ENCODE measurements at regions not wholly inside any gene's neighbourhood (a gene's known extent, or its start where the extent isn't known, plus 50 kb on each side); places are given as distances from the start of the nearest gene placed in this dataset.

- intact Hi-C loops (cut with micrococcal nuclease): no loop called here
- no peaks in the 10 kb centered on the region for H3K27me3 Mint-ChIP-seq (ENCODE audit: low read depth in 3 of 3)
- Histone ChIP-seq H3K27me3 (ENCODE audit: control insufficient read depth in 2 of 2, insufficient read depth in 2 of 2, low read length in 2 of 2) (no peaks in the 10 kb centered on the region), H3K4me3 (replicated peaks in 1 of 3; ENCODE audit: low read depth in 2 of 3, low read length in 3 of 3) (no peak overlapping the region), H3K9me3 (replicated peaks in 1 of 2; ENCODE audit: control insufficient read depth in 1 of 2, insufficient read depth in 1 of 2, low read length in 2 of 2) (peaks cover 0 to 10% of the 10 kb centered on the region in 2 donors), H3K9ac (ENCODE audit: insufficient read depth, low read length, poor library complexity, severe bottlenecking) (no peak overlapping the region), H4K20me1 (ENCODE audit: insufficient read depth, low read length) (no peaks in the 10 kb centered on the region), H3K4me2 (replicated peaks; ENCODE audit: extremely low read depth, low read length, poor library complexity, severe bottlenecking) (no peak overlapping the region), H3K4me1 (ENCODE audit: control insufficient read depth in 1 of 2, insufficient read depth in 2 of 2, low read length in 2 of 2) (no peaks in the 10 kb centered on the region), H3K36me3 (replicated peaks in 1 of 2; ENCODE audit: control insufficient read depth in 1 of 2, insufficient read depth in 2 of 2, low read length in 2 of 2) (no peaks in the 10 kb centered on the region), H3K79me2 (ENCODE audit: insufficient read depth, low read length) (no peaks in the 10 kb centered on the region), H3K27ac (ENCODE audit: low read depth in 1 of 2, low read length in 2 of 2) (no peak overlapping the region), H2AFZ (ENCODE audit: insufficient read depth, low read depth, low read length, poor library complexity, severe bottlenecking) (no peak overlapping the region)
- no peak for TF ChIP-seq CTCF (IDR thresholded peaks at IDR 0.05)
- no peak overlapping the region for H3K4me3 Mint-ChIP-seq
- no peak for DNase-seq
- WGBS (ENCODE audit: insufficient coverage): no CpG with 5 or more reads among the region's 1 CpG
- no peak overlapping the region for H3K27ac Mint-ChIP-seq
- no peaks in the 10 kb centered on the region for H3K4me1 Mint-ChIP-seq
- no peaks in the 10 kb centered on the region for H3K36me3 Mint-ChIP-seq
- H3K9me3 Mint-ChIP-seq: peaks cover 0 to 12% (median 3%) of the 10 kb centered on the region in 7 donors
Measured at GRCh38 chr4:180695851-180696250, 1547.4 kb upstream of the TENM3 start.

GRCh38 chr4:180696460-180697092 is 1546.6 kb upstream of the TENM3 start:
- no peak overlapping the region for H3K4me2 ChIP-seq (replicated peaks; ENCODE audit: extremely low read depth, low read length, poor library complexity, severe bottlenecking)
- WGBS (ENCODE audit: insufficient coverage): no CpG with 5 or more reads among the region's 3 CpGs
- peaks cover 0 to 12% (median 3%) of the 10 kb centered on the region in 7 donors for H3K9me3 Mint-ChIP-seq
- peaks cover 0 to 13% of the 10 kb centered on the region in 2 donors for H3K9me3 ChIP-seq (replicated peaks in 1 of 2; ENCODE audit: control insufficient read depth in 1 of 2, insufficient read depth in 1 of 2, low read length in 2 of 2)
- H3K4me1 ChIP-seq (ENCODE audit: control insufficient read depth in 1 of 2, insufficient read depth in 2 of 2, low read length in 2 of 2): no peaks in the 10 kb centered on the region
- DNase-seq: no peak
- no peak overlapping the region for H3K4me3 ChIP-seq (replicated peaks in 1 of 3; ENCODE audit: low read depth in 2 of 3, low read length in 3 of 3)
- no peak overlapping the region for H3K9ac ChIP-seq (ENCODE audit: insufficient read depth, low read length, poor library complexity, severe bottlenecking)
- TF ChIP-seq CTCF (IDR thresholded peaks at IDR 0.05): no peak
- no peaks in the 10 kb centered on the region for H3K27me3 Mint-ChIP-seq (ENCODE audit: low read depth in 3 of 3)
- no peak overlapping the region for H3K27ac Mint-ChIP-seq
- intact Hi-C loops (cut with micrococcal nuclease): no loop called here
- no peaks in the 10 kb centered on the region for H3K36me3 ChIP-seq (replicated peaks in 1 of 2; ENCODE audit: control insufficient read depth in 1 of 2, insufficient read depth in 2 of 2, low read length in 2 of 2)
- H3K27ac ChIP-seq (ENCODE audit: low read depth in 1 of 2, low read length in 2 of 2): no peak overlapping the region
- no peaks in the 10 kb centered on the region for H3K4me1 Mint-ChIP-seq
- H4K20me1 ChIP-seq (ENCODE audit: insufficient read depth, low read length): no peaks in the 10 kb centered on the region
- H3K79me2 ChIP-seq (ENCODE audit: insufficient read depth, low read length): no peaks in the 10 kb centered on the region
- H2AFZ ChIP-seq (ENCODE audit: insufficient read depth, low read depth, low read length, poor library complexity, severe bottlenecking): no peak overlapping the region
- H3K27me3 ChIP-seq (ENCODE audit: control insufficient read depth in 2 of 2, insufficient read depth in 2 of 2, low read length in 2 of 2): no peaks in the 10 kb centered on the region
- H3K4me3 Mint-ChIP-seq: no peak overlapping the region
- no peaks in the 10 kb centered on the region for H3K36me3 Mint-ChIP-seq

Measured in CD14-positive monocyte (primary cell).